ENCODE measurements at regions not wholly inside any gene's neighbourhood (a gene's known extent, or its start where the extent isn't known, plus 50 kb on each side); places are given as distances from the start of the nearest gene placed in this dataset.

- DNase-seq = no peak
These were observed 137.0 kb downstream of the KATNIP start for GRCh38 chr16:27686926-27687325.

GRCh38 chr16:27687605-27688004, 137.7 kb downstream of the KATNIP start:
- no peak for DNase-seq

GRCh38 chr16:27689711-27690110, 139.8 kb downstream of the KATNIP start:
- DNase-seq = no peak

- no peak for DNase-seq
These were observed 140.7 kb downstream of the KATNIP start for GRCh38 chr16:27690608-27691007.

GRCh38 chr16:27691721-27692120, 141.8 kb downstream of the KATNIP start:
- no peak for DNase-seq

- DNase-seq = no peak
These were observed 142.6 kb downstream of the KATNIP start for GRCh38 chr16:27692576-27692975.

GRCh38 chr16:27695161-27695560, 145.2 kb downstream of the KATNIP start:
- DNase-seq = no peak

GRCh38 chr16:27698266-27698665, 148.3 kb downstream of the KATNIP start:
- no peak for DNase-seq

- DNase-seq = no peak
These were observed 148.8 kb downstream of the KATNIP start for GRCh38 chr16:27698746-27699145.

- no peak for DNase-seq
These were observed 149.6 kb downstream of the KATNIP start for GRCh38 chr16:27699540-27699939.

GRCh38 chr16:27700304-27700995, 150.5 kb downstream of the KATNIP start:
- no peak for DNase-seq

GRCh38 chr16:27701381-27701780, 151.4 kb downstream of the KATNIP start:
- DNase-seq = no peak

GRCh38 chr16:27703121-27703520, 153.2 kb downstream of the KATNIP start:
- DNase-seq = no peak

GRCh38 chr16:27703545-27703944, 153.6 kb downstream of the KATNIP start:
- no peak for DNase-seq

- no peak for DNase-seq
These were observed 154.3 kb downstream of the KATNIP start for GRCh38 chr16:27704252-27704651.

- DNase-seq = no peak
These were observed 156.4 kb downstream of the KATNIP start for GRCh38 chr16:27706156-27706865.

GRCh38 chr16:27706866-27707685, 157.1 kb downstream of the KATNIP start:
- DNase-seq = no peak

GRCh38 chr16:27708651-27709050, 158.7 kb downstream of the KATNIP start:
- no peak for DNase-seq

- DNase-seq = no peak
These were observed 162.3 kb downstream of the KATNIP start for GRCh38 chr16:27712251-27712711.

GRCh38 chr16:27717726-27718125, 167.8 kb downstream of the KATNIP start:
- peak; percentile 42 for DNase-seq

- DNase-seq = no peak
These were observed 168.5 kb downstream of the KATNIP start for GRCh38 chr16:27718201-27719105.

- DNase-seq = no peak
These were observed 169.1 kb downstream of the KATNIP start for GRCh38 chr16:27719106-27719445.

Measured in NCI-H2171 (cell line).